ENCODE measurements at regions not wholly inside any gene's neighbourhood (a gene's known extent, or its start where the extent isn't known, plus 50 kb on each side); places are given as distances from the start of the nearest gene placed in this dataset.

GRCh38 chr14:31942166-31942841 lies 134.8 kb upstream of the ARHGAP5 start:
- TF ChIP-seq CTCF (IDR thresholded peaks at IDR 0.05; ENCODE audit: low read depth, low read length) (no peak), EZH2phosphoT487 (IDR thresholded peaks at IDR 0.05; ENCODE audit: low read depth) (no peak)

Data from OCI-LY3 (cell line).